T-helper 2 cell treated with Interferon-gamma antibody and Interleukin-4, amounts not matched to agents 100 ng/mL and 5 ng/mL, for 36 hours (primary cell): ENCODE measurements at regions not wholly inside any gene's neighbourhood (a gene's known extent, or its start where the extent isn't known, plus 50 kb on each side); places are given as distances from the start of the nearest gene placed in this dataset.
"Not testable (repeated sequence)": the region's sequence is repeated elsewhere in the genome, so short reads cannot be mapped to it uniquely, and the experiment has no call there.

Source experiments
- intact Hi-C: fragments of 100-400 bp; cut with micrococcal nuclease; formaldehyde crosslinking; loops from one replicate; pipeline ENCODE4 v1.15.1; 2023

DNA sequence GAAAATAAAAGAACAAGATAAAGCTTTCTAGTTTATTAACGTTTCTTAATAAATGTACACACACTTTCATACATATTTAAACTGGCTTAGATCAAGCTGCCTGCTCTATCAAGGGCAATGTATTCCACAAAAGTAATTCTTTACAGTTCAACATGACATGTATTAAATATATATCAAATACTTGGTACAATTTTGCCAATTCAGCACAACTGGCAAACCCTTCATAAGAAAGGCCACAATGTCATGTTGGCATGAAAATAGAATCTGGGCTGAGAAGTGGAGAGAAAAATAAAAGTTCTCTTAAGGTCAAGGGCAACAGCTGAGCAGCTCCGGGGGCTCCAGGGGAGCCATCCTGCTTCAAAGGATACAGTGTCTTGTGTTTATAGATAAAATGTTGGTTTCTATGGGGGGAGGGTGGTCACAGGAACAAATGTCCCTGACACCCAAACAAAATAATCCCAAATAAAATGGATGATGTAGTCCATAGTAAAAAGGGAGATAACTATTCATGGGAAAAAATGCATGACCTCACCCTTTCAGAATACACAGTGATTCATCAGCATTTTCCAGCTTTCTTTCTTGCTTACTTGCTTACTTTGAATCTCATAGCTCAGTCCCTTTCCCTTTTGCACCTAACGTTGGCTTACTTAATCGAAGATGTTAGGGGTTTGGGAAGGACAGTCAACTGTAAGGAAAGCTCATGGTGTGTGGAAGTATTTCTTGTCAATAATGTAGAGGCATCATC, 494.9 kb downstream of the NYAP2 start:
- intact Hi-C loops, result no loop called here

GRCh38 chr2:225893151-225893550, 493.6 kb downstream of the NYAP2 start:
- intact Hi-C loops, result no loop called here

- intact Hi-C loops, result no loop called here
Measured at GRCh38 chr2:225891771-225892170, 492.3 kb downstream of the NYAP2 start.

DNA sequence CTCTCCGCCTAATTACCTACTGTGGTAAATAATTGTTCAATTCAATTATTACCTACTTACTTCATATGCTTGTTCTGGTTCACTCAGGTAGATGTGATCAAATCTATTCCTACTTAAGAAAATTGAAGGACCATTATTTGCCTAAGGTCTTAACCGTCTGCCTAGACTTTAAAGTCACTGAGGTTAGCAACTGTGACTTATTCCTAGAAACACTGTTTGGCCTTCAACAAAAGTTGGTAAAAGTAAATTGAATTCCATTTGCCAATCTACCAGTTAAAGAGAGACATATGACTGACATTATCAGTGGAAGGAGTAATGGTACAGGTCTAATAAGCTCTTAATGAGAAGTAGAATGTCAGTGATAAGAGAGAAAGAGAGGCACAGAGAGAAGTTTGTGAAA, 491.5 kb downstream of the NYAP2 start:
- intact Hi-C loops, result no loop called here

- intact Hi-C loops, result loop anchor here (1.0 to 10.0 kb wide), 2 partner anchors 1096 to 1215 kb away; no protein-coding TSS in a partner anchor
Measured at GRCh38 chr2:225889452-225889851, 489.9 kb downstream of the NYAP2 start.

GRCh38 chr2:225867071-225867470, 467.6 kb downstream of the NYAP2 start:
- intact Hi-C loops, result no loop called here

- intact Hi-C loops, result no loop called here
Measured at GRCh38 chr2:225865468-225865867, 466.0 kb downstream of the NYAP2 start.

DNA sequence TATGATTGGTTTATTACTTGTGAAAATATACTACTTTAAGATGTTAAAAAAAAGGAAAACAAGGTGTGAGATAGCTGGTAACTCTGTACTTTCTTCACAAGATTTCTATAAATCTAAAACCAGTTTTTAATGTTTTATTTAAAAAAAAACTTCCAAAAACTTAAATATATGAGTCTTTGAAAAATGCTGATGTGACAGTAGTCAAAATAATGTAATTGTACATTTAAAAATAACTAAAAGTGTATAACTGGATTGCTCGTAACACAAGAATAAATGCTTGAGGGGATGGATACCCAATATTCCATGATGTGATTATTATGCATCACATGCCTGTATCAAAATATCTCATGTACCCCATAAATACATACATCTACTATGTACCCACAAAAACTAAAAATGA, 464.9 kb downstream of the NYAP2 start:
- intact Hi-C loops, result no loop called here

GRCh38 chr2:225842939-225843338, 443.4 kb downstream of the NYAP2 start:
- intact Hi-C loops, result no loop called here

DNA sequence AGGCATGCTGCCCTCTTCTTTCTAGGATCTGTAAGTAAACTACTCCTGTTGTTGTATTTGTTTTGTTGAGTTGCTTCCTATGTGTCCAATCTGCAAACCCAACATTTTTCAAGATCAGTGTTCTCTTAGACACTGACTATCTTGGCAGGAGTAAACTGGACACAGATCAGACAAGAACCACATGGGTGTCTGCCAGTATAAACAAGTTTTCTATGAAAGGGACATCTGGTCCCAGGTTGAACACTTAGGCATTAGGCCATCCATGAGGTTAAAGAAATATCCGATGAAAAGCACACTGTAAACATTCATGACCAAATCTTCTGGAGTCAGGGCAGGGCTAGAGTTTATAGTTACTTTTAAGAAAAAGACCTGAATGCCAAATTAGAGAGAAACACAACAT, 441.8 kb downstream of the NYAP2 start:
- intact Hi-C loops, result no loop called here

DNA sequence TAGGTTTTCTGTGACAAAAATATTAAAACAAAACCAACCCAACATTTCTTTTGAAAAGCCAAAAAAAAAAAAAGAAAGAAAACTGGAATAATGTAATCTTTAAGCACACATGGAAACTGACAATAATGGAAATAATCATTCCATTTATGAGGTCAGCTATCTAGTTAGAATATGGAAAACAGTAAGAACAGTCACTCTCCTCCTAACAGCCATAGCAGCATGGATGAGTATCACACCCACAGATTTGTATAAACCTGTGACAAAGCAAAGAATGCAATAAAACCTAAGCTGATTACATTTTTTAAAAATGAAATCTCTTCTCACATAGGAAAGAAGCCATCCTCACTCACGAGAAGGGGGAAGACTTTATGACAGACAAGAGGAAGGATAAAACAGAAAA, 437.8 kb downstream of the NYAP2 start:
- intact Hi-C loops, result no loop called here

DNA sequence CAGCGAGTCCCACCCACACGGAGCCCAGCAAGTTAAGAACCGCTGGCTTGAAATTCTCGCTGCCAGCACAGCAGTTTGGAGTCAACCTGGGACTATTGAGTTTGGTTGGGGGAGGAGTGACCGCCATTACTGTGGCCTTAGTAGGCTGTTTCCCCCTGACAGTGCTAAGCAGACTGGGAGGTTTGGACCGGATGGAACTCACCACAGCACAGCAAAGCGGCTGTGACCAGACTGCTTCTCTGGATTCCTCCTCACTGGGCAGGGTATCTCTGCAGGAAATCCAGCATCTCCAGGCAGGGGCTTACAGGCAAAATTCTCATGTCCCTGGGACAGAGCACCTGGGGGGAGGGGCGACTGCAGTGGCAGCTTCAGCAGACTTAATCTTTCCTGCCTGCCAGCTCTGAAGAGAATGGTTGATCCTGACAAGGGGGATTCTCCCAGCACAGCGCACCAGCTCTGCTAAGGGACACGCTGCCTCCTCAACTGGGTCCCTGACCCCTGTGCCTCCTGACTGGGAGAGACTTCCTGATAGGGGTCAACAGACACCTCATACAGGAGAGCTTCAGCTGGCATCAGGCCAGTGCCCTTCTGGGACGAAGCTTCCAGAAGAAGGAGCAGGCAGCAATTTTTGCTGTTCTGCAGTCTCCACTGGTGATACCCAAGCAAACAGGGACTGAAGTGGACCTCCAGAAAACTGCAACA, 425.4 kb downstream of the NYAP2 start:
- intact Hi-C loops, result no loop called here

DNA sequence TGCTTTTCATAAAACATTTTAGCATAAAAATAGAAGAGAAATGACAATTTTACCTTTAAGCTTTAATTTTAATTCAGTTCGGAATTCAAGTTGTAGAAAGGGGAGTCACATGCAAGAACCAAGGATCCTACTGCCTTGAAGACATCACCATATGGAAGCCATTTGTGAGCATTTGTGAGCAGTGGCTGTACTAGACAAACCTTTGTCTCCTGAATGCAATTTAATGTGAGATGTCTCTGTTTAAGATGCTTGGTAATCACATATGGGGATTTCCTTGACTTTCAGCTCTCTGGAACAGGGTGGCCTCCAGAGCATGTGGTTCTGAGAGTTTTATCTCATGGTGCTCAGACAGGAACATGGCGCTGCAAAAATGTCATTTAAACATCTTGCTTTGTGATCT, 421.8 kb downstream of the NYAP2 start:
- intact Hi-C loops, result no loop called here

DNA sequence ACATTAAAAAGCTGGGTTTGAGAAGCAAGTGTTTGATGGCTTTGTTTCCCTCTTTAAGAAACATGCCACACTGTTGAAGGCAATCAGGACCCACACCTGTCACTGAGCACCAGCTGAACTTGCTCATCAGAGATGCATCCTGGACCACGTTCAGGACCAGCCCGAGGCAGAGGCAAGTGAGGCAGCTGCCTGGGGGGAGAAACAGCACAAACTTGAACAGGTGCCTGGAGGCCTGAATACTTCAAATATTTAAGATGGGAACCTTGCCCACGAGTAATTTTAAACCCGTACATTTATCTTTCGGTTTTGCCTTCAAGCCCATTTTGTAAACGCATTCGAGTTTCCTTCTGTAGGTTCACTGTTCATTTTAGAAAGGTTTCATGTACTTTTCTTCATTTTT, 421.3 kb downstream of the NYAP2 start:
- intact Hi-C loops, result no loop called here

GRCh38 chr2:225814554-225814953, 415.0 kb downstream of the NYAP2 start:
- intact Hi-C loops, result no loop called here

DNA sequence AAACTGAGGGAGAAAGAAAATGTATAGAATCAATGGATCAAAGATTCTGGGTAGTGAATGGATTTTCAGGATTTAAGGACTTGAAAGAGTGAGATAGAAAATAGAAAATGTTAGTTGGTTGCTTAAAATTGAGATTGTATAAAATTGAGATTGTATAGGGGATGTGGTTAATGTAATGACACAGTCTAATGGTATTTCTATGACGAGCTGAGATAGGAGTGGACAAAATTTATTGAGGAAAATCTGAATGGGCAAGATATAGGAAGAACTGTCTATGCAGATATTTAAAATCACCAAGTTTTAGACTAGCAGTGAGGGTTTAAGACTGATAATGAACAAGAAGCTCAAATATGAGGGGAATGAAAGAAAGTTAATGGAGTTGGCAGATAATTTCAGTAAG, 406.6 kb downstream of the NYAP2 start:
- intact Hi-C loops, result no loop called here

DNA sequence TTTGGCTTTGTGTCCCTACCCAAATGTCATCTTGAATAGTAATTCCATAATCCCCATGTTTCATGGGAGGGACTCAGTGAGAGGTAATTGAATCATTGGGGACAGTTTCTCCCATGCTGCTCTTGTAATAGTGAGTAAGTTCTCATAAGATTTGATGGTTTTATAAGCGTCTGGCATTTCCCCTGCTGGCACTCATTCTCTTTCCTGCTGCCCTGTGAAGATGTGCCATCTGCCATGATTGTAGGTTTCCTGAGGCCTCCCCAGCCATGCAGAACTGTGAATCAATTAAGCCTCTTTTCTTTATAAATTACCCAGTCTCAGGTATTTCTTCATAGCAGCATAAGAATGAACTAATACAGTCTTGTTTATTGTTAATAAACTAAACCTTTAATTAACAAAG, 402.6 kb downstream of the NYAP2 start:
- intact Hi-C loops, result not testable (repeated sequence)

DNA sequence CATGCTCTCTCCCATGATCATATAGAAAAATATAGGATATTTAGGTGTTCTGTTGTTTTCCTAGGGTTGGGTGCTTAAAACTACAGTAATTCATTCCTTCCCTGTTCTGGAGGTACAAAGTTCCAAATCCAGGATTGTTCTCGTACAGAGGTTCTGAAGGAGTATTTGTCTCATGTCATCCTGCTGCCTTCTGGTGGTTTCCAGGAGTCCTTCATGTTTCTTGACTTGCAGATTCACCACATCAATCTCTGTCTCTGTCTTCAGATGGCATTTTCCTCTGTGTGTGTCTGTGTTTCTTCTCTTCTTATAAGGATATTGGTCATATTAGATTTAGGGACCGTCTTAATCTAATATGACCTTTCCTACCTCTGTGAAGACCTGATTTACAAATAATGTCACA, 397.9 kb downstream of the NYAP2 start:
- intact Hi-C loops, result no loop called here

GRCh38 chr2:225794652-225795400, 395.3 kb downstream of the NYAP2 start:
- intact Hi-C loops, result no loop called here

GRCh38 chr2:225793736-225794550, 394.4 kb downstream of the NYAP2 start:
- intact Hi-C loops, result no loop called here

- intact Hi-C loops, result no loop called here
Measured at GRCh38 chr2:225788571-225789094, 389.1 kb downstream of the NYAP2 start.
